Calu3 (cell line): ENCODE measurements at regions not wholly inside any gene's neighbourhood (a gene's known extent, or its start where the extent isn't known, plus 50 kb on each side); places are given as distances from the start of the nearest gene placed in this dataset.

Experiments
- BruUV-seq: library from RNA; stranded (reverse); fragments of 400-500 nt; replicated peaks from 2 replicates; lab custom pipeline; 2021; lab: Mats Ljungman, UMichigan
- CTCF ChIA-PET: fragments of 300-600 bp; sonication (Branson Sonifier 250); formaldehyde crosslinking; loops from one replicate; lab custom pipeline; 2022; ENCODE audit warnings: antibody characterized with exemption; lab: Charles Lee
- DNase-seq: peaks from one replicate; pipeline ENCODE4 v3.0.0; 2022
- H3K27ac Mint-ChIP-seq: one replicate; pipeline ENCODE4 v1.8.0; 2022; ENCODE audit warnings: mixed read lengths; ENCODE audit not compliant: unreplicated experiment
- H3K27me3 Mint-ChIP-seq: one replicate; pipeline ENCODE4 v1.8.0; 2022; ENCODE audit warnings: mixed read lengths; ENCODE audit not compliant: unreplicated experiment
- H3K36me3 Mint-ChIP-seq: one replicate; pipeline ENCODE4 v1.8.0; 2022; ENCODE audit warnings: mild to moderate bottlenecking, moderate library complexity, mixed read lengths; ENCODE audit not compliant: insufficient read depth, unreplicated experiment
- H3K4me1 Mint-ChIP-seq: one replicate; pipeline ENCODE4 v1.8.0; 2022; ENCODE audit warnings: mild to moderate bottlenecking, low read depth, mixed read lengths; ENCODE audit not compliant: unreplicated experiment
- H3K4me3 Mint-ChIP-seq: one replicate; pipeline ENCODE4 v1.8.0; 2022; ENCODE audit warnings: mild to moderate bottlenecking, low read depth, moderate library complexity, mixed read lengths; ENCODE audit not compliant: unreplicated experiment
- H3K9me3 Mint-ChIP-seq: one replicate; pipeline ENCODE4 v1.8.0; 2022; ENCODE audit warnings: low read depth, mixed read lengths; ENCODE audit not compliant: unreplicated experiment
- CTCF ChIP-seq: fragments of 200-600 bp; IDR thresholded peaks from one replicate; pipeline ENCODE4 v1.8.0; 2022; ENCODE audit warnings: antibody characterized with exemption; ENCODE audit not compliant: unreplicated experiment
- intact Hi-C: fragments of 100-400 bp; cut with micrococcal nuclease; formaldehyde crosslinking; loops from one replicate; pipeline ENCODE4 v1.10.0; 2022; ENCODE audit not compliant: unreplicated experiment

GRCh38 chr21:38915546-38915945 lies 109.8 kb downstream of the ETS2 start:
- intact Hi-C loops, result loop anchor here (5.0 to 10.0 kb wide), 3 partner anchors 42 to 209 kb away; no protein-coding TSS in a partner anchor
- BruUV-seq, result no TSS peak
- no peak for TF ChIP-seq CTCF
- no peak for DNase-seq
- peaks cover 6% of the 10 kb centered on the region for H3K36me3 Mint-ChIP-seq
- H3K9me3 Mint-ChIP-seq, result no peaks in the 10 kb centered on the region
- peaks cover 58% of the 10 kb centered on the region for H3K4me1 Mint-ChIP-seq
- H3K27ac Mint-ChIP-seq, result no peak overlapping the region
- no peaks in the 10 kb centered on the region for H3K27me3 Mint-ChIP-seq
- no peak overlapping the region for H3K4me3 Mint-ChIP-seq
- CTCF ChIA-PET, result no interaction called here

- CTCF ChIA-PET, result interaction anchor here (1.0 kb wide), 1 partner anchor 27 kb away, joined by 3 read pairs; no protein-coding TSS in a partner anchor
- H3K27me3 Mint-ChIP-seq, result no peaks in the 10 kb centered on the region
Observed at GRCh38 chr21:38914528-38915293, 109.0 kb downstream of the ETS2 start.

GRCh38 chr21:38913893-38914527 lies 108.3 kb downstream of the ETS2 start:
- TF ChIP-seq CTCF, result no peak
- no peak overlapping the region for H3K4me3 Mint-ChIP-seq
- peaks cover 6% of the 10 kb centered on the region for H3K36me3 Mint-ChIP-seq
- intact Hi-C loops, result loop anchor here (5.0 to 10.0 kb wide), 2 partner anchors 82 to 211 kb away; no protein-coding TSS in a partner anchor
- H3K9me3 Mint-ChIP-seq, result no peaks in the 10 kb centered on the region
- CTCF ChIA-PET, result interaction anchor here (1.0 kb wide), 1 partner anchor 26 kb away, joined by 3 read pairs; no protein-coding TSS in a partner anchor
- no peak overlapping the region for H3K27ac Mint-ChIP-seq
- no peaks in the 10 kb centered on the region for H3K27me3 Mint-ChIP-seq
- no TSS peak for BruUV-seq
- H3K4me1 Mint-ChIP-seq, result peaks cover 49% of the 10 kb centered on the region
- DNase-seq, result no peak

More at GRCh38 chr21:38914528-38915293, 109.0 kb downstream of the ETS2 start:
- Mint-ChIP-seq H3K4me3 (no peak overlapping the region), H3K4me1 (peaks cover 56% of the 10 kb centered on the region), H3K27ac (no peak overlapping the region), H3K36me3 (peaks cover 6% of the 10 kb centered on the region), H3K9me3 (no peaks in the 10 kb centered on the region)
- no TSS peak for BruUV-seq
- DNase-seq, result no peak
- intact Hi-C loops, result loop anchor here (5.0 to 10.0 kb wide), 4 partner anchors 43 to 210 kb away; no protein-coding TSS in a partner anchor
- no peak for TF ChIP-seq CTCF

- CTCF ChIA-PET, result no interaction called here
Observed at GRCh38 chr21:38913120-38913892, 107.6 kb downstream of the ETS2 start.

More at GRCh38 chr21:38913120-38913892, 107.6 kb downstream of the ETS2 start:
- intact Hi-C loops, result loop anchor here (5.0 to 10.0 kb wide), 2 partner anchors 81 to 211 kb away; no protein-coding TSS in a partner anchor
- TSS peak; percentile 90 for BruUV-seq
- peak; percentile 85 for DNase-seq
- H3K4me1 Mint-ChIP-seq, result peaks cover 45% of the 10 kb centered on the region
- no peaks in the 10 kb centered on the region for H3K27me3 Mint-ChIP-seq
- H3K4me3 Mint-ChIP-seq, result no peak overlapping the region
- H3K9me3 Mint-ChIP-seq, result no peaks in the 10 kb centered on the region
- no peak for TF ChIP-seq CTCF
- no peak overlapping the region for H3K27ac Mint-ChIP-seq
- H3K36me3 Mint-ChIP-seq, result peaks cover 6% of the 10 kb centered on the region
